B cell (primary cell): ENCODE measurements at regions not wholly inside any gene's neighbourhood (a gene's known extent, or its start where the extent isn't known, plus 50 kb on each side); places are given as distances from the start of the nearest gene placed in this dataset.

ENCODE experiments used
- ATAC-seq: fragments of 200-7000 bp; cut with Tn5 transposase; one replicate; pipeline ENCODE4 v1.10.0; 2021; ENCODE audit warnings: low read depth, mild to moderate bottlenecking, moderate number of reproducible peaks, moderate library complexity
- CTCF ChIA-PET: fragments of 350-600 bp; sonication (Branson Sonifier 250); formaldehyde crosslinking; loops from one replicate; lab custom pipeline; 2021; ENCODE audit warnings: antibody characterized with exemption, inconsistent platforms; lab: Charles Lee
- POLR2A ChIA-PET: fragments of 350-600 bp; sonication (Branson Sonifier 250); formaldehyde crosslinking; loops from one replicate; lab custom pipeline; 2021; ENCODE audit warnings: antibody characterized with exemption; lab: Charles Lee
- DNase-seq: peaks from one replicate; pipeline ENCODE4 v3.0.0; 2013
- H2AFZ ChIP-seq: 2 replicates; pipeline ENCODE4 v1.6.1; 2012; ENCODE audit warnings: mild to moderate bottlenecking, low read depth, low read length; ENCODE audit not compliant: insufficient read depth, poor library complexity, severe bottlenecking
- H3K27ac ChIP-seq, 2 donors: 1 replicate in 1 of 2; 2 replicates in 1 of 2; pipeline ENCODE4 v1.5.1; 2012 to 2013; ENCODE audit warnings: low read length in 2 of 2, mild to moderate bottlenecking in 2 of 2, moderate library complexity in 1 of 2
- H3K27me3 ChIP-seq, 4 experiments: fragments of 200-600 bp in 1 of 4; sonication (generic) in 1 of 4; replicated peaks in 1 of 4; 1 replicate in 2 of 4; 2 replicates in 2 of 4; pipeline versions ENCODE4 v1.6.1 to v1.7.0; 2013 to 2016; ENCODE audit warnings: low read length in 3 of 4, mild to moderate bottlenecking in 2 of 4, mixed read lengths in 1 of 4, moderate library complexity in 1 of 4; ENCODE audit not compliant: insufficient read depth in 4 of 4, control insufficient read depth in 3 of 4; ENCODE audit errors: control extremely low read depth in 1 of 4
- H3K36me3 ChIP-seq, 2 experiments: replicated peaks in 1 of 2; 1 replicate in 1 of 2; 2 replicates in 1 of 2; pipeline versions ENCODE4 v1.6.1 to v1.7.1; 2013; ENCODE audit warnings: low read length in 1 of 2; ENCODE audit not compliant: insufficient read depth in 2 of 2, control insufficient read depth in 1 of 2; ENCODE audit errors: control extremely low read depth in 1 of 2, extremely low read depth in 1 of 2
- H3K4me1 ChIP-seq, 2 donors: fragments of 200-600 bp in 1 of 2; sonication (generic) in 1 of 2; 1 replicate in 1 of 2; 2 replicates in 1 of 2; pipeline versions ENCODE4 v1.5.1 to v1.6.1; 2013 to 2017; ENCODE audit warnings: low read length in 2 of 2; ENCODE audit not compliant: control insufficient read depth in 2 of 2, insufficient read depth in 2 of 2
- H3K4me2 ChIP-seq: replicated peaks from 2 replicates; pipeline ENCODE3; 2012; ENCODE audit warnings: mild to moderate bottlenecking, low read depth, low read length; ENCODE audit not compliant: poor library complexity, severe bottlenecking
- H3K4me3 ChIP-seq, 5 experiments: fragments of 200-600 bp in 1 of 5; sonication (generic) in 1 of 5; 1 replicate in 3 of 5; 2 replicates in 2 of 5; pipeline versions ENCODE4 v1.5.1 to v1.7.0; 2011 to 2016; ENCODE audit warnings: low read length in 4 of 5, mild to moderate bottlenecking in 4 of 5, low read depth in 2 of 5, control low read depth in 1 of 5, moderate library complexity in 1 of 5; ENCODE audit not compliant: insufficient read depth in 1 of 5; ENCODE audit errors: control extremely low read depth in 1 of 5, extremely low read depth in 1 of 5
- H3K79me2 ChIP-seq: fragments of 200-600 bp; sonication (generic); one replicate; pipeline ENCODE4 v1.6.0; 2016; ENCODE audit warnings: low read length; ENCODE audit not compliant: control insufficient read depth, insufficient read depth
- H3K9ac ChIP-seq: fragments of 200-600 bp; sonication (generic); 2 replicates; pipeline ENCODE4 v1.6.1; 2017; ENCODE audit warnings: mild to moderate bottlenecking, low read length, moderate library complexity
- H3K9me3 ChIP-seq, 3 donors: one replicate each; pipeline versions ENCODE4 v1.6.1 to v1.7.1; 2013; ENCODE audit warnings: low read length in 2 of 3; ENCODE audit not compliant: control insufficient read depth in 2 of 3, insufficient read depth in 1 of 3; ENCODE audit errors: control extremely low read depth in 1 of 3
- H4K20me1 ChIP-seq: 2 replicates; pipeline ENCODE4 v1.6.0; 2012; ENCODE audit warnings: mild to moderate bottlenecking, low read length; ENCODE audit not compliant: insufficient read depth, control insufficient read depth, poor library complexity, severe bottlenecking
- H3K27ac Mint-ChIP-seq: one replicate; pipeline ENCODE4 v1.8.0; 2021; ENCODE audit warnings: mixed read lengths
- H3K27me3 Mint-ChIP-seq: one replicate; pipeline ENCODE4 v1.8.0; 2021; ENCODE audit warnings: mixed read lengths
- H3K4me1 Mint-ChIP-seq: one replicate; pipeline ENCODE4 v1.8.0; 2021; ENCODE audit warnings: mixed read lengths
- H3K4me3 Mint-ChIP-seq: one replicate; pipeline ENCODE4 v1.8.0; 2021; ENCODE audit warnings: mixed read lengths
- H3K9me3 Mint-ChIP-seq: one replicate; pipeline ENCODE4 v1.8.0; 2022; ENCODE audit warnings: mixed read lengths; ENCODE audit not compliant: insufficient read depth
- CTCF ChIP-seq: fragments of 200-600 bp; IDR thresholded peaks from one replicate; pipeline ENCODE4 v1.8.0; 2022; ENCODE audit warnings: antibody characterized with exemption, mild to moderate bottlenecking
- EZH2 ChIP-seq: IDR thresholded peaks from 2 replicates; pipeline ENCODE4 v1.6.1; 2012; ENCODE audit warnings: borderline replicate concordance, low read depth, mild to moderate bottlenecking, moderate library complexity, low read length; ENCODE audit not compliant: insufficient read depth, poor library complexity, severe bottlenecking
- WGBS: methylation state at CpG from one replicate; pipeline ENCODE4 v1.1.5; 2013; ENCODE audit warnings: missing lambda C conversion rate; ENCODE audit not compliant: insufficient coverage; 5-methylcytosine and 5-hydroxymethylcytosine counted together
- intact Hi-C: fragments of 100-400 bp; cut with micrococcal nuclease; formaldehyde crosslinking; loops from one replicate; pipeline ENCODE4 v1.10.0; 2022

DNA sequence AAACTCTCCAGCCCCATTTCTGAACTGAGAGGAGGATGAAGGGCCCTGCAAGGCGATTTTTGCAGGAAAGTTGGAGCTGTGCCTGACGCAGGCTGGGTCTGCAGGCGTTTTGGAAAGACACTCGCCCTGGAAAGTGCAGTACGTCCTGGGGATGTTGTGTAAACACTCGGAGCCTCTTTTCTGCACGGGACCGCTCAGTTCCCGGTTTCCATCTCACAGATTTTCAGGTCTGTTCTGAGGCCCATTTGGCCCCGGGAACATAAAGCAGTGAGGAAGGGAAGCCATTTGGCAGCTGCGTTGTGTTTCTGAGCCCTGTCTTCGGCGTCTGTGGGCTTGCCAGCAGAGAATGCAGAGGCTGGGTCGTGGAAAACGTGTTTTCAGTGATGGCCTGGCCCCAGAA is 655.0 kb upstream of the MGMT start:
- H3K27me3 ChIP-seq, result peaks cover 0 to 2% (median 0%) of the 10 kb centered on the region in 4 experiments
- no peaks in the 10 kb centered on the region for H3K4me1 Mint-ChIP-seq
- H3K9me3 ChIP-seq, result peaks cover 0 to 5% (median 0%) of the 10 kb centered on the region in 3 donors
- H2AFZ ChIP-seq, result no peak overlapping the region
- intact Hi-C loops, result no loop called here
- POLR2A ChIA-PET, result no interaction called here
- no peaks in the 10 kb centered on the region for H3K36me3 ChIP-seq
- no peak overlapping the region for H3K4me3 Mint-ChIP-seq
- H4K20me1 ChIP-seq, result no peaks in the 10 kb centered on the region
- TF ChIP-seq CTCF, result no peak
- TF ChIP-seq EZH2, result no peak
- H3K27ac ChIP-seq, result no peak overlapping the region
- H3K27me3 Mint-ChIP-seq, result peaks cover 3% of the 10 kb centered on the region
- H3K4me1 ChIP-seq, result no peaks in the 10 kb centered on the region
- no peak overlapping the region for H3K4me3 ChIP-seq
- H3K9me3 Mint-ChIP-seq, result no peaks in the 10 kb centered on the region
- ATAC-seq (no peak), DNase-seq (no peak)
- no peak overlapping the region for H3K27ac Mint-ChIP-seq
- CTCF ChIA-PET, result no interaction called here
- no peaks in the 10 kb centered on the region for H3K79me2 ChIP-seq
- no peak overlapping the region for H3K4me2 ChIP-seq
- no peak overlapping the region for H3K9ac ChIP-seq
- WGBS, result 78% methylated on average over 15 of the region's 15 CpGs

- Histone ChIP-seq H3K27me3 (no peaks in the 10 kb centered on the region), H3K9ac (no peak overlapping the region), H3K9me3 (peaks cover 0 to 11% (median 0%) of the 10 kb centered on the region in 3 donors), H3K4me2 (no peak overlapping the region), H3K79me2 (no peaks in the 10 kb centered on the region), H3K4me1 (no peaks in the 10 kb centered on the region), H3K27ac (no peak overlapping the region), H3K4me3 (no peak overlapping the region), H3K36me3 (no peaks in the 10 kb centered on the region), H2AFZ (no peak overlapping the region), H4K20me1 (no peaks in the 10 kb centered on the region)
- Mint-ChIP-seq H3K27me3 (peaks cover 3% of the 10 kb centered on the region), H3K4me1 (no peaks in the 10 kb centered on the region), H3K27ac (no peak overlapping the region), H3K9me3 (no peaks in the 10 kb centered on the region), H3K4me3 (no peak overlapping the region)
- intact Hi-C loops, result no loop called here
- WGBS, result 78% methylated on average over 3 of the region's 3 CpGs
- TF ChIP-seq CTCF (no peak), EZH2 (no peak)
- DNase-seq, result no peak
- no peak for ATAC-seq
- CTCF ChIA-PET, result no interaction called here
- POLR2A ChIA-PET, result no interaction called here
Measured at GRCh38 chr10:128813574-128813973, 653.5 kb upstream of the MGMT start.
